Suprapubic skin (tissue), 4 donors: ENCODE measurements at regions not wholly inside any gene's neighbourhood (a gene's known extent, or its start where the extent isn't known, plus 50 kb on each side); places are given as distances from the start of the nearest gene placed in this dataset.

Experiments used
- CTCF ChIP-seq, 2 donors: fragments of 200-600 bp in 1 of 2; fragments of 450-650 bp in 1 of 2; sonication (generic) in 1 of 2; IDR thresholded peaks; one replicate each; pipeline ENCODE4 v1.5.1; 2016 to 2019; ENCODE audit warnings: antibody characterized with exemption in 2 of 2, mild to moderate bottlenecking in 1 of 2, moderate library complexity in 1 of 2
- EP300 ChIP-seq: sonication (generic); formaldehyde crosslinking; IDR thresholded peaks from one replicate; pipeline ENCODE4 v1.6.1; 2017; ENCODE audit warnings: antibody characterized with exemption
- POLR2A ChIP-seq, 2 donors: fragments of 450-650 bp; IDR thresholded peaks; one replicate each; pipeline ENCODE4 v1.6.1; 2017; ENCODE audit warnings: antibody characterized with exemption in 2 of 2, mild to moderate bottlenecking in 2 of 2, moderate library complexity in 2 of 2
- POLR2AphosphoS5 ChIP-seq, 3 donors: sonication (generic); formaldehyde crosslinking; IDR thresholded peaks; one replicate each; pipeline ENCODE4 v1.6.1; 2017; ENCODE audit warnings: antibody characterized with exemption in 3 of 3

GRCh38 chr2:217289907-217290280, 430.0 kb upstream of the TNP1 start:
- TF ChIP-seq CTCF (IDR thresholded peaks at IDR 0.05) (no peak), EP300 (no peak), POLR2AphosphoS5 (IDR thresholded peaks at IDR 0.05) (no peak), POLR2A (IDR thresholded peaks at IDR 0.05) (no peak)
